GM12892 (cell line): ENCODE measurements at regions not wholly inside any gene's neighbourhood (a gene's known extent, or its start where the extent isn't known, plus 50 kb on each side); places are given as distances from the start of the nearest gene placed in this dataset.
"Not testable (repeated sequence)": the region's sequence is repeated elsewhere in the genome, so short reads cannot be mapped to it uniquely, and the experiment has no call there.

Experiments used
- DNase-seq: peaks from one replicate; pipeline ENCODE4 v3.0.0; 2011; ENCODE audit not compliant: insufficient read length
- FAIRE-seq: peaks from 2 replicates; lab custom pipeline; 2011; peaks lifted over from hg19 to GRCh38; lab: Jason Lieb, UNC
- POLR2A ChIP-seq: IDR thresholded peaks from 2 replicates; pipeline ENCODE4 v1.6.1; 2011; ENCODE audit warnings: low read depth, low read length, control low read depth
- POLR2AphosphoS5 ChIP-seq: IDR thresholded peaks from 2 replicates; pipeline ENCODE4 v1.6.1; 2011; ENCODE audit warnings: low read depth, low read length, control low read depth
- TAF1 ChIP-seq: IDR thresholded peaks from 2 replicates; pipeline ENCODE4 v1.6.1; 2011; ENCODE audit warnings: low read depth, mild to moderate bottlenecking, control low read depth, low read length, borderline replicate concordance

- DNase-seq (no peak), FAIRE-seq (no peak)
- TF ChIP-seq POLR2AphosphoS5 (no peak), POLR2A (no peak), TAF1 (no peak)
Observed at GRCh38 chr6:73954881-73955280, 258.9 kb downstream of the CD109 start.

DNA sequence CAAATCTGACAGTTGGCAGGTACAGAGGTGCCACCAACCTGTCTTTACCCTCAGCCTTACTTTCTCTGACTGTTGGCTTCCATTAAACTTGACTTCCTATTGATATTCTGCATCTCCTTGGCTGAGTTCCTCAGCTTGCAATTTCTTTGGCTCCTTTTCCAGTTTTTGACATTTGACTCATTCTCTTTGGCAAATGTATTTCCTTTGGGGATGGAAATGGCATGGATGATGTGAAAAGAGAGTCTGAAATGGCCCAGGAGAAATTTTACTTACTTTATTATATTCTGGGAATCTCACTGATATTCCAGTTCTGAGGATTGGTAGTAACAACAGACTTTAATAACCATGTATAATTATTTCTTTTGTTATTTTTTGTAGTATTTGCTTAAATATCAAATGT lies 255.2 kb downstream of the CD109 start:
- DNase-seq (no peak), FAIRE-seq (no peak)
- TF ChIP-seq POLR2A = no peak

DNA sequence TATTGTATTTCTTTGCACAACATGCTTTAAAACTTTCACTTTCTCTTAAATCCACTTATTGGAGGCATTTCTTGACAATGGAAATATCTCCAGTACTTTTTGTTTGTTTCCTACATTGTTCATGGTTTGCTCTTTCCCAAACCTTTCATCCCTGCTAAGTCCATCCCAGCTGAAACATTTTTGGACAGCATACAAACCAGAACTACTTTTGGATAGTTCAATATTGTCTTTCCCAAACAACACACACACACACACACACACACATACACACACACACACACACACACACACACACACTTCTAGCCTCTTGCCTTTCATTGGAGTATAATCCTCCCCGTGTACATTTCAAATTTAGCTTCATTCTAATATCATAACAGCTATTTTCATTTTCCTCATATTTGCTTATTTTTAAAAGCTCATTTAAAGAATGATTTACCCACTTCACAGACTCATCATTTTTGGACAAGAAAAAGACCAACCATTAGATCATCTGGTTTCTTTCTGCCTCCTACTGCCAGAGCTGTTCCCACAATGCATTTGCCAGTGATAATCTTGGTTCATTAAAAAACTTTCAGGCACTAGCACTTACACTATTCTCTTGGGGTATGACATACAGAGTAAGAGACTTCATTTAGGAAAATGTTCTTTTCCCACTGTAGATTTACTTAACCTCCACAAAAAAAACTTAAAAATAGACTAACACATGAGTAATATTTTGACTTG lies 248.1 kb downstream of the CD109 start:
- no peak for TF ChIP-seq POLR2AphosphoS5
- TF ChIP-seq POLR2A = no peak
- no peak for TF ChIP-seq TAF1
- no peak for DNase-seq
- no peak for FAIRE-seq

GRCh38 chr6:73943411-73943810 lies 247.4 kb downstream of the CD109 start:
- DNase-seq (no peak), FAIRE-seq (no peak)
- TF ChIP-seq TAF1 (no peak), POLR2A (no peak), POLR2AphosphoS5 (no peak)

GRCh38 chr6:73942592-73943186 lies 246.7 kb downstream of the CD109 start:
- no peak for TF ChIP-seq POLR2A
- no peak for TF ChIP-seq TAF1
- no peak for TF ChIP-seq POLR2AphosphoS5
- DNase-seq (no peak), FAIRE-seq (no peak)

- FAIRE-seq (no peak), DNase-seq (no peak)
- TF ChIP-seq POLR2A (no peak), POLR2AphosphoS5 (no peak), TAF1 (no peak)
Observed at GRCh38 chr6:73941892-73942291, 245.9 kb downstream of the CD109 start.

GRCh38 chr6:73937805-73938204 lies 241.8 kb downstream of the CD109 start:
- DNase-seq = no peak
- FAIRE-seq = no peak
- no peak for TF ChIP-seq POLR2A

GRCh38 chr6:73932866-73933265 lies 236.9 kb downstream of the CD109 start:
- TF ChIP-seq POLR2A = no peak
- no peak for DNase-seq
- no peak for FAIRE-seq

DNA sequence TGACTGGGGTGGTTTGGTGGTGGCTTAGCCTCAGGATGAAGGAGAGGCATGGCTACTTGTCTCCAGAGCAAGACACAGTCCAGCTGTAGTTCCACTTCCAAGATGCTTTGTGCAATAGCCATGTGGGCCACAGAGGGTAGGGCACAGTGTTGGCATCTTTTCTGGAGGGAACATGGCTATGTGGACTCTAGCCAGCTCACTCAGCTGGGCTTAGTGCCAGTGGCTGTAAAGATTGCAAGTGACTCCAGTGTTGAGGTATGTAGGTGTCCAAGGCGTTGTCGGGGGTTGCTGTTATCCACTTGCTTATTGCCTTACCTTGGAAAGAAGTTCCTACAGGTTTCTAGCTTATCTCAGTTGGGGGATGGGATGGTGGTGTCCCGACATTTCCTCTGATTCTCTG lies 233.4 kb downstream of the CD109 start:
- no peak for DNase-seq
- FAIRE-seq = no peak
- TF ChIP-seq TAF1 = no peak
- no peak for TF ChIP-seq POLR2A
- TF ChIP-seq POLR2AphosphoS5 = no peak

GRCh38 chr6:73927421-73927820 lies 231.4 kb downstream of the CD109 start:
- FAIRE-seq = no peak
- TF ChIP-seq POLR2A = no peak
- TF ChIP-seq TAF1 = no peak
- no peak for TF ChIP-seq POLR2AphosphoS5
- DNase-seq = no peak

- not testable (repeated sequence) for DNase-seq, FAIRE-seq
Observed at GRCh38 chr6:73925703-73926102, 229.7 kb downstream of the CD109 start.

DNA sequence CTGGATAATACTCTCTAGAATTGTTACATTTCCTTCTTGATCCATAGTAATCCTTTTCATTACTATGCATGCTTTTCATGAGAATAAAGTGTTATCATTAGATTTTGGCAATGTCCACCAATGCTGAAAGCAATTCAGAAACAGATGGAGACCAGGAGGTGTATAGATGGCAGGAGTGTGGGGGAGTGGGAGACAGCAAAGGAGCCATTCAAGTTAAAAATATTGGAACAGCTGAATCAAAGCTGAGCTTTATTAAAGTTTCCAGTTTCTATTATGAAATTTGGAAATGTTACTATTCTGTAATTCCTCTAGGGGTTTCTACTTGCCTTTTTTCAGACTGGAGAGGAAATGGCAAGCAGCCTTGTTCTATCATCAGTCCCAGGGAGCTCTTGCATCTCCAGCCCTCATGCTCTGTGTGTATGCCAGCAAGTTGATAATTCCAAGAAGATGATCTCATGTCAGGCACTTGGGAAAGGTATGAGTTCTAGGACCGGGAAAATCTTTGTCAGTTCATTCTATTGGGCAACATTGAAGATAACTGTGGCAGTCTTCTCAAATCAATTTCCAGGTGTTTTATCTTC lies 228.0 kb downstream of the CD109 start:
- no peak for TF ChIP-seq POLR2AphosphoS5
- no peak for TF ChIP-seq TAF1
- TF ChIP-seq POLR2A = no peak
- FAIRE-seq = no peak
- DNase-seq = no peak
